Skeletal muscle cell (primary cell): ENCODE measurements at regions not wholly inside any gene's neighbourhood (a gene's known extent, or its start where the extent isn't known, plus 50 kb on each side); places are given as distances from the start of the nearest gene placed in this dataset.
"Not testable (repeated sequence)": the region's sequence is repeated elsewhere in the genome, so short reads cannot be mapped to it uniquely, and the experiment has no call there.

Experiments
- DNase-seq: peaks from one replicate; pipeline ENCODE4 v3.0.0-alpha.2; 2010; ENCODE audit warnings: low read depth
- H3K4me3 ChIP-seq: 2 replicates; pipeline ENCODE4 v1.5.1; 2011; ENCODE audit warnings: low read depth, mild to moderate bottlenecking, control low read depth, low read length, moderate library complexity

DNA sequence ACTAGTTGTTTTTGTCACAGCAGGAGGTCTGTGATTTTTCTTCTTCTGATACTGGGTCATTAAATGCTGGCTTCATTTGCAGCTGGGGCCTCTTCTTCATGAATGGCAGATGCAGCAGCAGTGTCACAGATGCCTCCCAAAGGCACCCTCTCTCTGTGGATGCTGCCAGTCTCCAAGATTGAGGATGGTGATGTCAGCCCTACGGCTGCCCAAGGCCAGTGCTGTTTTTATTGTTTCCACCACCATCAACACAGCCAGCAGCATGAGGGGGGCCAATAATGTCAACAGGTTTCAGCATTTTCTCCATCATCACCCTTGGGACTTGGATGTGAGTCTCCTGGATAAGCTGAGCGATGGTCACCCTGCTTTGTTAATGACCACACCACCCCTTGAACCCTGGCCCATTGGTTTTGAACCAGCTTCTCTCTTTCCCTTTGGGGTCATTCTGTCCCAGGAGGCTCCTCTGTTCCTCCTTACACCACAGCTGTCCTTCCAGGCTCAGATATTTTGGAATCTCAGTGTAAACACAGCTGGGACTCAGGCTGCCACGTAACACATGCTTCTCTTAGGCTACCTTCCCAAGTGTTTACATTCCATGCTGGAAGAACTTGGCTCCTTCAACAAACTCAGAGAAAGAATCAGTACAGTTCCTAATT is 151.7 kb upstream of the DDHD1 start:
- H3K4me3 ChIP-seq, result no peak overlapping the region
- DNase-seq, result no peak

- H3K4me3 ChIP-seq, result no peak overlapping the region
- DNase-seq, result no peak
Measured at GRCh38 chr14:53295985-53296582, 143.0 kb upstream of the DDHD1 start.

DNA sequence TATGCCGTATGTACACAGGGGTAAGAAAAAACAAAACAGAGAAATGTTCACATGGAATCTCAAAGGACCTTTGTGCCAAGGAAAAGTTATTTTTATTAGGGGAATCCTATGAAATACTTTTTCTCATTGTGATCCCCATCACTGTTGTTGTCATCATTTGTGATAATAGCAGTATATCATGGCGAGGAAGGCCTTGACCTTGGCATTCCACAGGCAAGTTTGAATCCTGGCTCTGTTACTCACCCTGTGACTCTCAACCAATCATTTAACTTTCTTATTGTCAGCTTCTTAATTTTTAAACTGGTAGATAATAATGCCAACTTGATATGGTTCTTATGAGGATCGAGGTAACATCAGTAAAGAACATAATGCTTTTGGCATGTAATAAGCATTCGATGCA is 142.2 kb upstream of the DDHD1 start:
- H3K4me3 ChIP-seq, result no peak overlapping the region
- DNase-seq, result no peak

- no peak for DNase-seq
- no peak overlapping the region for H3K4me3 ChIP-seq
Measured at GRCh38 chr14:53286301-53286700, 133.2 kb upstream of the DDHD1 start.

GRCh38 chr14:53285821-53286220 is 132.7 kb upstream of the DDHD1 start:
- DNase-seq, result no peak
- H3K4me3 ChIP-seq, result no peak overlapping the region

DNA sequence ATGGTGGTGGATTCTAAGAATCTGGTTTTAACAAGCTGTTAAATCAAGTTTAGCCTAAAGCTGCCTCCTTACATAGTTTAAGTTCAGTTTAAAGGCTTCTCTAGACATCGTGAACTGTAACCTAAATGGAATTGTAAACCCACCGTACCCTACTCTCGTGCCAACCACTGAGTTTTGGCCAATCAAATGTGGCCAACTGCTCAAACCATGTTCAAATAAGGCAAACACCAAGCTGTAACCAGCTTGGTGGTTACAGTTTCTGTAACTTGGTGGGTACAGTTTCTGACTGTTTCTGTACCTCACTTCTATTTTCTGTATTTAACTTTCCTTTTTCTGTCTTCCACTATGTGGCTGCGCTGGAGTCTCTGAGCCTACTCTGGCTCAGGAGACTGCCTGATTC is 131.9 kb upstream of the DDHD1 start:
- H3K4me3 ChIP-seq, result no peak overlapping the region
- DNase-seq, result no peak

DNA sequence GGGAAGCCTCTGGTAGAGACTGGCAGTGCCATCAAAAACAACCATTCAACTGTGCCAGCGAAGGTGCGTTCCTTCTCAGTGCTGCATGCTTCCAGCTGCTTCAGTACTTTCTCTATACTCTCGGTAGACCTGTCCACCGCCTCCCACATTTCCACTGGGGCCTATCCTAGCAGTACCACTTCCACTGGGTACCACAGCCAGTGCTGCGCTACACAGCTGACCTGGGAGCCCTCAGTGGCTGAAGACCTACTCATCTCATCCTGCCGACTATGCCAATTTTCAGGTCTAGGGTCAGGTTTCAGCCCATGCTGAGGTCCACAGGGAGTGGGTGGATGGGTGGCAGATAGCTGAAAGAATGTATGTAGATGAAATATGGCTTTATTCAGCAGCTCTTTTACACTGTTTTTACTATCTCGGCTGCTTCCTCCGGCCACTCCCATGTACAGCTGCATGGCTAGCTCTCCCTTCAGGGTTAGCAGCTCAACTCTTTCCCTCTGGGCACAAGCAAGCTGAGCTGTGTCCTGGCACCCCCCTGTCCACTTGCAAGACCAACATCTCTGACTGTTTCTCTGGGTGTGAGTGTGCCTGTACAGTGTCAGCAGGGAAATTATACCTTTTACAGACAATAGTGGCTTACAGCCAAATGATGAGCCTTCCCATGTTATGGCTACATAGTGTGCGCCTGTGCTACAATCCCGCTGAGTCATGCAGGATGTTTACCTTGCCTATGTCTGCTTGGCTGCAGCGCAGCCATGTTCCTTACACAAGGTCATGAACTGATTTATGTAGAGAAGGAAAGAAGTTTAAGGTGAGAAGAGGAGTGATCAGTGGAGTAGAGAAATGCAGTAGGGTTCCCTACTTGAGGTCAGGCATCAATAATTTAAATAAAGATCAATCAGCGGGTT is 125.7 kb upstream of the DDHD1 start:
- H3K4me3 ChIP-seq, result no peak overlapping the region
- DNase-seq, result peak; percentile 62

GRCh38 chr14:53273671-53274072 is 120.5 kb upstream of the DDHD1 start:
- H3K4me3 ChIP-seq, result no peak overlapping the region
- peak; percentile 23 for DNase-seq

DNA sequence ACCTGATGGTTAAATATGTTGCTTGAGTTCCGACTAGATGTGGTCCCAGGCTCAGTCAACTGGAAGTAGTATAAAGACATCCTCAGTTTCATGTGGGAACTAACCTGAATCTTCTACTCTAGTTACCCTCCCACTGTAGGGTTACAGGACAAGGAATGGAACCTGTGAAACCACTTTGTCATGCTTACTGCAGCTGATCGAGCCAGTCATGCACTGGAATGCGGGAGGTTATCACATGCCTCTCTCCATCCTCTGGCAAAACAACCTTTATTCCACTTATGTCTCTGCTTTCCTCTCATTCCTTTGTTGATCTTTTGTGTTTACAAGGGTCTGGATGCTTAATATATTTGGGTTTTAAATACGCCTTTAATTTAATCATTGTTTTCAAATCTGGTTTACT is 111.9 kb upstream of the DDHD1 start:
- no peak overlapping the region for H3K4me3 ChIP-seq
- no peak for DNase-seq

GRCh38 chr14:53260928-53261327 is 107.8 kb upstream of the DDHD1 start:
- no peak for DNase-seq
- H3K4me3 ChIP-seq, result no peak overlapping the region

GRCh38 chr14:53260286-53260685 is 107.2 kb upstream of the DDHD1 start:
- H3K4me3 ChIP-seq, result no peak overlapping the region
- DNase-seq, result no peak

DNA sequence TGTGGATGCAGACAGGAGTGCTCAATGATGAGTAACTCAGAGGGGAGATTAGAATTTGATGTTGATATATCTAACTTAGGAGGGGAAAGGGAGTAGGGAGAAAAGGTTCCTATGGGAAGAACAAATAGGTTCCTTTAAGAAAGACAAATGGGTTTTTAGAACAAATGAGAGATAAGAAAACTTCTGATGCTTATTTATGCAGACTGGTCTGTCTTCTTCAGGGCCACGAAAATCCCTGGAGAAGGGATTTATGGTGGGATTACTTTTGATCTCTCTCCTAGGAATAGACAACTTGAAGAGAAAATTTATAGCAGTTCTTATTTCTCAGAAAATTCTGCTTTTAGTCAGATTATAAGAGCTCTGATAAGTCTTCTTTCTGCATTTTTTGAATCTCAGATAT is 99.0 kb upstream of the DDHD1 start:
- no peak overlapping the region for H3K4me3 ChIP-seq
- DNase-seq, result no peak

GRCh38 chr14:53249059-53249458 is 95.9 kb upstream of the DDHD1 start:
- H3K4me3 ChIP-seq, result no peak overlapping the region
- peak; percentile 0 for DNase-seq

DNA sequence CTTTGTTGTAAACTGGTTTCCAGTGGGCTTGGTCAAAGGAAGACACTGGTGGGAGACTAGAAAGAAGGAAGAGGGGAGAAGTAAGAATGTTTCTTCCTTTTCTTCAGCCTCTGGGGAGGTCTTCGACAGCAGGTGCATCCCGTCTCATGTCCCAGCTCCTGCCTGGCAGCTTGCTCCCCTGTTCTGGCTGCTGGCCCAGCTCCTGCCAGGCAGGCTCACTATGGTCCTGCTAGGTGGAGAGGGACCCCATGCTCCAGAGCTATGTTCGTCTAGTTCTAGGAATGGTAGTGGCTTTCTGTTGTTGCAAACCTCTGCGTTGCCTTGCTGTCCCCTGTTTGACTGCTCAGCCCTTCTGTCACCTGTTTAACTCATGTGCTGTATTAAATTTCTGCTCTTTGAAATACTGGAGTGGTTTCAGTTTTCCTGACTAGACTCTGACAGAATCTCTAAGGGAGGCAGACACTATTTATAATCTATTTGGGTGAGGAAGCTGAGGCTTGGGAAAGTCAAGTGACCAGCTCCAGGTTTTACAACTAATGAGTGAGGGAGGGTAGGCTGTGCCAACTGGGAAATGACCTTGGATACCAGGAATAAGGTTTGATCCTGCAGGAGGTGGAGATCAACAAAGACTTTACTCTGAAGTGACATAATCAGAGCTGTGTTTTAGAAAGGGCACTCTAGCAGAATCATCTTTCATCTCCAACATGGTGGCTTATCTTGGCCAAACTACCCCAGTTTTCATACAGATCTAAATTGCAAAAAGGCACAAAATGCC is 94.7 kb upstream of the DDHD1 start:
- H3K4me3 ChIP-seq, result no peak overlapping the region
- no peak for DNase-seq

DNA sequence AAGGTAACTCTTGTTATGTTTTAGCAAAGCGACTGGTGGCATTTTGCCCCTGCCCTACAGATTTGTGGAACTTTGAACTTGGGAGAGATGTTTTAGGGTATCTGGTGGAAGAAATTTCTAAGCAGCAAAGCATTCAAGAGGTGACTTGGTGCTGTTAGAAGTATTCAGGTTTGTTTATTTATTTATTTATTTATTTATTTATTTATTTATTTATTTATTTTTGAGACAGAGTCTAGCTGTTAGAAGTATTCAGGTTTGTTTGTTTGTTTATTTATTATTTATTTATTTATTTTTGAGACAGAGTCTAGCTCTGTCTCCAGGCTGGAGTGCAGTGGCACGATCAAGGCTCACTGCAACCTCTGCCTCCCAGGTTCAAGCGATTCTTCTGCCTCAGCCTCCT is 89.8 kb upstream of the DDHD1 start:
- not testable (repeated sequence) for DNase-seq, H3K4me3 ChIP-seq

DNA sequence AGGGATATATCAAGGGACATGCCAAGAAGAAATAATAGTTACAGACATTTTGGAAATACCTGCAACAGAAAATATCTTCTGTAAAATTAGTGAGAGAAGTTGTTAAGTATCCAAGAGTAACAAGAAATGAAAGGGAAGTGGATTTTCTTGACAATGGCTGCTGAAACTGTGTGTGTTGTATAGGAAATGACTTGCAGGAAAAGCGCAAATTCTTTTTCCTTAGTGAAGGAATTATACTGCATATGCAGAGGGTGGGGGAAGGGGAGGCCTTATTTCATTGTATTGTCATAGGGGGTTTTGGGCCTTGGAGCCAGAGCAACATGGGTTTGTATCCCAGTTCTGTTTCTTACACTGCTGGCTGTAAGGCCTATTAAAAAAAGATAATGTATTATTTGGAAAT is 84.4 kb upstream of the DDHD1 start:
- no peak overlapping the region for H3K4me3 ChIP-seq
- no peak for DNase-seq

GRCh38 chr14:53236708-53237107 is 83.6 kb upstream of the DDHD1 start:
- DNase-seq, result no peak
- H3K4me3 ChIP-seq, result no peak overlapping the region

DNA sequence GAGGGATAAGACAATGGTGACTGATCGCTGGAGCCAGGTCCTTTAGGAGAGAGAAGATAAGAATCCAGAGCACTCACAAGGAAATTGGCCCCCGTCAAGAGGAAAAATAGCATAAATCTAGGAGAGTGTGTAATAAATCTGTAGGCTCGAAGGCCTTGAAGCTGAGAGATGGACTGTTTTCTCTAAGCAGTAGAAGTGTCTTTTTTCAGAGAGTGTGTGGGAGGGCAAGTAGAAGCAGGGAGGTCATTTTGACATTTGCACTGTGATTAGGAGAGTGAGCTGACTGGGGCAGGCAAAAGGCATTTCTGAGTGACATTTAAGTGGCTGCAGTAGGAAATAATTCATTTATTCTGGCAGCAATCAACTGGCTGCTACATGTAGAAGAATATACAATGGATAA is 78.0 kb upstream of the DDHD1 start:
- H3K4me3 ChIP-seq, result no peak overlapping the region
- no peak for DNase-seq

DNA sequence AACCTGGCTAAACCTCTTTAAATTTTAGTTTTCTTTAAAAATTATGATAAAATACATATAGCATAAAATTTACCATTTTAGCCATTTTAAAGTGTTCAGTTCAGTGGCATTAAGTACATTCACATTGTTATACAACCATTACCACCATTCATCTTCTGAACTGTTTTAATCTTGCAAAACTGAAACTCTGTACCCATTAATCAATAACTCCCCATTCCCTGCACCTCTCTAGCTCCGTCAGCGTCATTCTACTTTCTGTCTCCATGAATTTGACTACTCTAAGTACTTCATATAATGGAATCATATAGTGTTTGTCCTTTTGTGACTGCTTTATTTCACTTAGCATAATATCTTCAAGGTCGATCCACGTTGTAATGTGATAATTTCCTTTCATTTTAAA is 75.8 kb upstream of the DDHD1 start:
- H3K4me3 ChIP-seq, result no peak overlapping the region
- DNase-seq, result no peak

DNA sequence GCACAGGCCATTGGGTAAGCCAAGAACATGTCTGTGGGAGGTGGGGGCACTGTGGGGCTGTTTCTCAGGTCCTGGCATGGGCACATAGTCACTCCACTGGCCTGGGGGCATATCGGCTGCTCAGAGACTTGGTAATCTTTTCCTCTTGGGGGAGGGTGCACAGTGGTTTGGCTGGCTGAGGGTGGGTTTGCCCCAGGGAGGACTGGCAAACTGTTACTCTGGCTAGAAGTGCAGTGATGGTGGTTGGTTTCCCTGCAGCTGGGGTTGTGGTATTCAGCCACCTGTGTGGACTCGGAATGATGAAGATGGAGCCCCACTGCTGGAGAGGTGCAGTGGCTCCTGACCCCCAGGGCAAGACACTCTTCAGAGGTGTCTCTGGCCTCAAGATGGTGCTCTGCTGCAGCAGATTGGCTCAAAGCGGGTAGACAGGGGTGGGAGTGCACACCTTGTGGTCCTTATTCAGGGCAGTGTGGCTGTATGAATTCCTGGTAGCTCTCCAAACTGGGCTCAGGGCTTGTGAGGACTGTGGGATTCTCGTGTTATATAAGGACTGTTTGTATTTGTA is 74.1 kb upstream of the DDHD1 start:
- H3K4me3 ChIP-seq, result no peak overlapping the region
- no peak for DNase-seq
